ENCODE measurements at regions not wholly inside any gene's neighbourhood (a gene's known extent, or its start where the extent isn't known, plus 50 kb on each side); places are given as distances from the start of the nearest gene placed in this dataset.

GRCh38 chr10:90592638-90593302, 265.1 kb downstream of the HTR7 start:
- Histone ChIP-seq H3K27me3 (ENCODE audit: control insufficient read depth, insufficient read depth, low read length) (no peaks in the 10 kb centered on the region), H3K36me3 (ENCODE audit: control insufficient read depth, insufficient read depth, low read length) (no peaks in the 10 kb centered on the region), H3K4me3 (ENCODE audit: low read depth, low read length) (no peak overlapping the region)
- peak; percentile 34 for DNase-seq (ENCODE audit: low read depth)
- TF ChIP-seq CTCF (IDR thresholded peaks at IDR 0.05; ENCODE audit: insufficient read depth, low read length, poor library complexity, severe bottlenecking) = peak; percentile 83

GRCh38 chr10:90598513-90598912, 259.3 kb downstream of the HTR7 start:
- no peaks in the 10 kb centered on the region for H3K27me3 ChIP-seq (ENCODE audit: control insufficient read depth, insufficient read depth, low read length)
- H3K36me3 ChIP-seq (ENCODE audit: control insufficient read depth, insufficient read depth, low read length) = no peaks in the 10 kb centered on the region
- no peak for TF ChIP-seq CTCF (IDR thresholded peaks at IDR 0.05; ENCODE audit: insufficient read depth, low read length, poor library complexity, severe bottlenecking)
- DNase-seq (ENCODE audit: low read depth) = no peak
- H3K4me3 ChIP-seq (ENCODE audit: low read depth, low read length) = no peak overlapping the region

GRCh38 chr10:90602862-90603610, 254.8 kb downstream of the HTR7 start:
- peak; percentile 28 for DNase-seq (ENCODE audit: low read depth)
- Histone ChIP-seq H3K36me3 (ENCODE audit: control insufficient read depth, insufficient read depth, low read length) (no peaks in the 10 kb centered on the region), H3K27me3 (ENCODE audit: control insufficient read depth, insufficient read depth, low read length) (no peaks in the 10 kb centered on the region), H3K4me3 (ENCODE audit: low read depth, low read length) (no peak overlapping the region)
- no peak for TF ChIP-seq CTCF (IDR thresholded peaks at IDR 0.05; ENCODE audit: insufficient read depth, low read length, poor library complexity, severe bottlenecking)

- Histone ChIP-seq H3K4me3 (ENCODE audit: low read depth, low read length) (no peak overlapping the region), H3K27me3 (ENCODE audit: control insufficient read depth, insufficient read depth, low read length) (no peaks in the 10 kb centered on the region), H3K36me3 (ENCODE audit: control insufficient read depth, insufficient read depth, low read length) (no peaks in the 10 kb centered on the region)
- TF ChIP-seq CTCF (IDR thresholded peaks at IDR 0.05; ENCODE audit: insufficient read depth, low read length, poor library complexity, severe bottlenecking) = no peak
- DNase-seq (ENCODE audit: low read depth) = peak; percentile 45
Observed at GRCh38 chr10:90604636-90605035, 253.2 kb downstream of the HTR7 start.

- DNase-seq (ENCODE audit: low read depth) = no peak
- TF ChIP-seq CTCF (IDR thresholded peaks at IDR 0.05; ENCODE audit: insufficient read depth, low read length, poor library complexity, severe bottlenecking) = no peak
- Histone ChIP-seq H3K36me3 (ENCODE audit: control insufficient read depth, insufficient read depth, low read length) (no peaks in the 10 kb centered on the region), H3K4me3 (ENCODE audit: low read depth, low read length) (no peak overlapping the region), H3K27me3 (ENCODE audit: control insufficient read depth, insufficient read depth, low read length) (no peaks in the 10 kb centered on the region)
Observed at GRCh38 chr10:90605506-90605905, 252.3 kb downstream of the HTR7 start.

Data from kidney epithelial cell (primary cell).